ENCODE measurements at regions not wholly inside any gene's neighbourhood (a gene's known extent, or its start where the extent isn't known, plus 50 kb on each side); places are given as distances from the start of the nearest gene placed in this dataset.
A peak's percentile ranks its signal among the peaks of the same experiment; 100 is the strongest.

DNA sequence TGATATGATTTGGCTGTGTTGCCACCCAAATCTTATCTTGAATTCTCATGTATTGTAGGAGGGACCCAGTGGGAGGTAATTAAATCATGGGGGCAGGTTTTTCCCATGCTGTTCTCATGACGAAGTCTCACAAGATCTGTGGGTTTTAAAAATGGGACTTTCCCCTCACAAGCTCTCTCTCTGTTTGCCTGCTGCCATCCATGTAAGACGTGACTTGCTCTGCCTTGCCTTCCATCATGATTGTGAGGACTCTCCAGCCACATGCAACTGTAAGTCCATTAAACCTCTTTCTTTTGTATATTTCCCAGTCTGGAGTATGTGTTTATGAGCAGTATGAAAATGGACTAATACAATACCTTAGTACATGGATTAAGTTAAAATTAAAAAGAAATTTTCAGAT, 1094.7 kb upstream of the SLC39A10 start:
- ChIA-PET POLR2A (no interaction called here), CTCF (no interaction called here)
- Histone ChIP-seq H3K9me3 (ENCODE audit: control extremely low read depth in 1 of 5, control insufficient read depth in 4 of 5, insufficient read depth in 2 of 5, low read depth in 1 of 5, low read length in 4 of 5) (peaks cover 0 to 2% (median 0%) of the 10 kb centered on the region in 5 experiments), H3K27me3 (replicated peaks in 2 of 5; ENCODE audit: control insufficient read depth in 4 of 5, insufficient read depth in 5 of 5, low read length in 4 of 5) (no peaks in the 10 kb centered on the region), H3K4me3 (ENCODE audit: control insufficient read depth in 1 of 7, extremely low read depth in 1 of 7, insufficient read depth in 4 of 7, low read depth in 2 of 7, low read length in 6 of 7) (no peak overlapping the region), H3K36me3 (ENCODE audit: control insufficient read depth in 4 of 4, insufficient read depth in 4 of 4, low read length in 3 of 4) (no peaks in the 10 kb centered on the region), H3K27ac (ENCODE audit: insufficient read depth in 1 of 2, low read depth in 1 of 2, low read length in 2 of 2, poor library complexity in 1 of 2, severe bottlenecking in 2 of 2) (no peak overlapping the region), H3K4me1 (ENCODE audit: control extremely low read depth in 1 of 4, control insufficient read depth in 4 of 4, insufficient read depth in 4 of 4, low read length in 3 of 4) (no peaks in the 10 kb centered on the region)
- no peak for DNase-seq
- WGBS (ENCODE audit: insufficient coverage) = no CpG with 5 or more reads among the region's 2 CpGs

DNA sequence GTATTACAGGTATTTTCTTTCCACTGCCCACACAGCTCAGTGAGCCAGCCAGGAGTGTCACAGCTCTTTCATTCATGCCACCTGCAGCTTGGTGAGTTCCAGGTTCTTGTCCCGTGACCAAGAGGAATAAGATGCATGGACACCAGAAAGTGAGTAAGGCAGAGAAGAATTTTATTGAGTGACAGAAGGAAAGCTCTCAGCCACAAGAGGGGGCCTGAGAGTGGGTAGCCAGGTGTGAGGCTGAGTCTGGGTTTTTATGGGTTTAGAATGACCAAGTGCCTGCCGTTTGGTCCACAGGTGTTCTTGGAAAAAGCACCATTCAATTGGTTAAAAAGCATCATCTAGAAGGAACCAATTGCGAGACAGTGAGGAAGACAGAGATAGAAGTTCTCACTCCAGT, 1097.1 kb upstream of the SLC39A10 start:
- no CpG with 5 or more reads among the region's 3 CpGs for WGBS (ENCODE audit: insufficient coverage)
- Histone ChIP-seq H3K9me3 (ENCODE audit: control extremely low read depth in 1 of 5, control insufficient read depth in 4 of 5, insufficient read depth in 2 of 5, low read depth in 1 of 5, low read length in 4 of 5) (peaks cover 0 to 2% (median 0%) of the 10 kb centered on the region in 5 experiments), H3K27ac (ENCODE audit: insufficient read depth in 1 of 2, low read depth in 1 of 2, low read length in 2 of 2, poor library complexity in 1 of 2, severe bottlenecking in 2 of 2) (no peak overlapping the region), H3K4me1 (ENCODE audit: control extremely low read depth in 1 of 4, control insufficient read depth in 4 of 4, insufficient read depth in 4 of 4, low read length in 3 of 4) (no peaks in the 10 kb centered on the region), H3K4me3 (ENCODE audit: control insufficient read depth in 1 of 7, extremely low read depth in 1 of 7, insufficient read depth in 4 of 7, low read depth in 2 of 7, low read length in 6 of 7) (no peak overlapping the region), H3K36me3 (ENCODE audit: control insufficient read depth in 4 of 4, insufficient read depth in 4 of 4, low read length in 3 of 4) (no peaks in the 10 kb centered on the region), H3K27me3 (replicated peaks in 2 of 5; ENCODE audit: control insufficient read depth in 4 of 5, insufficient read depth in 5 of 5, low read length in 4 of 5) (no peaks in the 10 kb centered on the region)
- ChIA-PET CTCF (no interaction called here), POLR2A (interaction anchor here (1.1 kb wide), 1 partner anchor 8 kb away, joined by 3 read pairs; no protein-coding TSS in a partner anchor)
- no peak for DNase-seq

DNA sequence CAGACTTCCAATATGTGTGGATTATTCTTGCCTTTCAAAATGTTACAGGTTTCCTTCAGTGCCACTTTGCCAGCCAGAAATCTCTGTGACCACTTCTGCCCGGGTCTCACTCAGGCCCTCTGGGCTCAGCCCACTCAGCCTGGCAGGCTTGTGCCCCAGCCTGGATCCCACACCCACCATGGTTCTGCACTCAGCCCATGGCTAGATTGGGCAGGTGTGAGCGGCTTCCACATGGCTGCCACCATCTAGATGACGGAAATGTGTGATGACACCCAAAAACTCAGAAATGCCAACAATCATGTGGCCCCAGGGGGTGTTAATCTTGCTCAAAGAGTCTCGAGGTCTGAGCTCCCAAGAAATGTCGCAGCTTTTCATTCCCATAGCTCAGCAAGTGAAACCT, 1097.5 kb upstream of the SLC39A10 start:
- no peak overlapping the region for H3K4me3 ChIP-seq (ENCODE audit: control insufficient read depth in 1 of 7, extremely low read depth in 1 of 7, insufficient read depth in 4 of 7, low read depth in 2 of 7, low read length in 6 of 7)
- no peak overlapping the region for H3K27ac ChIP-seq (ENCODE audit: insufficient read depth in 1 of 2, low read depth in 1 of 2, low read length in 2 of 2, poor library complexity in 1 of 2, severe bottlenecking in 2 of 2)
- ChIA-PET POLR2A (interaction anchor here (1.1 kb wide), 1 partner anchor 9 kb away, joined by 3 read pairs; no protein-coding TSS in a partner anchor), CTCF (no interaction called here)
- H3K27me3 ChIP-seq (replicated peaks in 2 of 5; ENCODE audit: control insufficient read depth in 4 of 5, insufficient read depth in 5 of 5, low read length in 4 of 5) = no peaks in the 10 kb centered on the region
- H3K9me3 ChIP-seq (ENCODE audit: control extremely low read depth in 1 of 5, control insufficient read depth in 4 of 5, insufficient read depth in 2 of 5, low read depth in 1 of 5, low read length in 4 of 5) = peaks cover 0 to 2% (median 0%) of the 10 kb centered on the region in 5 experiments
- DNase-seq = no peak
- WGBS (ENCODE audit: insufficient coverage) = 98% methylated on average over 5 of the region's 5 CpGs
- no peaks in the 10 kb centered on the region for H3K4me1 ChIP-seq (ENCODE audit: control extremely low read depth in 1 of 4, control insufficient read depth in 4 of 4, insufficient read depth in 4 of 4, low read length in 3 of 4)
- H3K36me3 ChIP-seq (ENCODE audit: control insufficient read depth in 4 of 4, insufficient read depth in 4 of 4, low read length in 3 of 4) = no peaks in the 10 kb centered on the region

DNA sequence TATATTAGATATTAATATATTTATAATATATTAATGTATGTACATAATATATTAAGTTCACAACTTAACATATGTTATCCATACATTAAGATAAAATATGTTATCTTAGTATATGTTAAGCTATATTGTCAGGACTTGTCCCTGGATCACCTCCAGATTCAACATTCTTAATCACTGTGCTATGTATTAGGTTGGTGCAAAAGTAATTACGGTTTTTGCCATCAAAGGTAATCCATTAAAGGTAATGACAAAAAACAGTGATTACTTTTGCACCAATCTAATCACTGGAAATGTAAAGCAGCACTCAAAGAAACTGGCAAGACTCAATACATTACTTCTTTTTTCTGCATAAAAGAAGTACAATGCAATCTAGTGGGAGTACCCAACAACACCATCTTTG, 1099.0 kb upstream of the SLC39A10 start:
- DNase-seq = no peak
- Histone ChIP-seq H3K27me3 (replicated peaks in 2 of 5; ENCODE audit: control insufficient read depth in 4 of 5, insufficient read depth in 5 of 5, low read length in 4 of 5) (no peaks in the 10 kb centered on the region), H3K4me1 (ENCODE audit: control extremely low read depth in 1 of 4, control insufficient read depth in 4 of 4, insufficient read depth in 4 of 4, low read length in 3 of 4) (no peaks in the 10 kb centered on the region), H3K4me3 (ENCODE audit: control insufficient read depth in 1 of 7, extremely low read depth in 1 of 7, insufficient read depth in 4 of 7, low read depth in 2 of 7, low read length in 6 of 7) (no peak overlapping the region), H3K36me3 (ENCODE audit: control insufficient read depth in 4 of 4, insufficient read depth in 4 of 4, low read length in 3 of 4) (no peaks in the 10 kb centered on the region), H3K27ac (ENCODE audit: insufficient read depth in 1 of 2, low read depth in 1 of 2, low read length in 2 of 2, poor library complexity in 1 of 2, severe bottlenecking in 2 of 2) (no peak overlapping the region), H3K9me3 (ENCODE audit: control extremely low read depth in 1 of 5, control insufficient read depth in 4 of 5, insufficient read depth in 2 of 5, low read depth in 1 of 5, low read length in 4 of 5) (peaks cover 0 to 2% (median 0%) of the 10 kb centered on the region in 5 experiments)
- CTCF ChIA-PET = interaction anchor here (0.6 kb wide), 1 partner anchor 305 kb away, joined by 4 read pairs; no protein-coding TSS in a partner anchor
- POLR2A ChIA-PET = no interaction called here
- no CpG with 5 or more reads among the region's 1 CpG for WGBS (ENCODE audit: insufficient coverage)

DNA sequence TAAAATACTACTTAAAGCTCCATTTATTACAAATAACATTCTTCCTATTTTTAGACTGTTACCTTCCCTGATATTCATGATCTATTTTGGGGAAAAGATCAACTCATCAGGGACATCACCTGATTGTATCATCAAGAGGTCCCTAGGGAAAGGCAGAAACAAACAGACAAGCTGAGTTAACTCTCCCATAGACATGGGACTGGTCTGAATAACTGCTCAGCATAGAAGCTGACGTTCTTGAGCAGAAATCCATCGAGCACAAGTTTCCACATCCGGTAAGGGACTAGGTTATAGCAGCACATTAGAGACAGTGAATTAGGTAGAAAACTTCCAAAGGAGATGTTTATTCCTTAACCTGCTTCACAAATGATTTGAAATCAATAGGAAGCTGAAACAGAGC, 1100.4 kb upstream of the SLC39A10 start:
- H3K27ac ChIP-seq (ENCODE audit: insufficient read depth in 1 of 2, low read depth in 1 of 2, low read length in 2 of 2, poor library complexity in 1 of 2, severe bottlenecking in 2 of 2) = no peak overlapping the region
- WGBS (ENCODE audit: insufficient coverage) = 97% methylated on average over 3 of the region's 3 CpGs
- H3K9me3 ChIP-seq (ENCODE audit: control extremely low read depth in 1 of 5, control insufficient read depth in 4 of 5, insufficient read depth in 2 of 5, low read depth in 1 of 5, low read length in 4 of 5) = peaks cover 0 to 2% (median 0%) of the 10 kb centered on the region in 5 experiments
- H3K36me3 ChIP-seq (ENCODE audit: control insufficient read depth in 4 of 4, insufficient read depth in 4 of 4, low read length in 3 of 4) = no peaks in the 10 kb centered on the region
- CTCF ChIA-PET = no interaction called here
- no peak for DNase-seq
- H3K27me3 ChIP-seq (replicated peaks in 2 of 5; ENCODE audit: control insufficient read depth in 4 of 5, insufficient read depth in 5 of 5, low read length in 4 of 5) = no peaks in the 10 kb centered on the region
- POLR2A ChIA-PET = no interaction called here
- no peak overlapping the region for H3K4me3 ChIP-seq (ENCODE audit: control insufficient read depth in 1 of 7, extremely low read depth in 1 of 7, insufficient read depth in 4 of 7, low read depth in 2 of 7, low read length in 6 of 7)
- no peaks in the 10 kb centered on the region for H3K4me1 ChIP-seq (ENCODE audit: control extremely low read depth in 1 of 4, control insufficient read depth in 4 of 4, insufficient read depth in 4 of 4, low read length in 3 of 4)

DNA sequence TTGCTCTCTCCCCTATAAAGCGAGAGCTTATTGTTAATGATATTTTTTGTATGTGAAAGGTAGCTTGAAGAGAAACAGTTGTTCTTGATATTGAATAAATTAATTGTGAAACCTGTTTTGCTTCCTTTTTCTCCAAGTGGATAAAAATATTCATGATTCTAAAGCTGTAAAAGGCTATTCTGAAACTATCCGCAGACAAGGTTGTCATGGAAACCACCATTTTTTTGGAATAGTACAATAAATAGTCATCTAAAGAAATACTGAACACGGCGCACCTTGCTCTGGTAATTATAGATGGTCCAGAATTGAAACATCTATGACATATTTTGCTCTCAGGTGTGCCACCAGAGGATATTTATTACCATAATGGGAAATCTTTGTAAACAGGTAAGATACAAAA, 1103.0 kb upstream of the SLC39A10 start:
- H3K27ac ChIP-seq (ENCODE audit: insufficient read depth in 1 of 2, low read depth in 1 of 2, low read length in 2 of 2, poor library complexity in 1 of 2, severe bottlenecking in 2 of 2) = no peak overlapping the region
- ChIA-PET CTCF (no interaction called here), POLR2A (no interaction called here)
- H3K9me3 ChIP-seq (ENCODE audit: control extremely low read depth in 1 of 5, control insufficient read depth in 4 of 5, insufficient read depth in 2 of 5, low read depth in 1 of 5, low read length in 4 of 5) = no peaks in the 10 kb centered on the region
- H3K36me3 ChIP-seq (ENCODE audit: control insufficient read depth in 4 of 4, insufficient read depth in 4 of 4, low read length in 3 of 4) = no peaks in the 10 kb centered on the region
- DNase-seq = no peak
- 100% methylated on average over 2 of the region's 4 CpGs for WGBS (ENCODE audit: insufficient coverage)
- no peak overlapping the region for H3K4me3 ChIP-seq (ENCODE audit: control insufficient read depth in 1 of 7, extremely low read depth in 1 of 7, insufficient read depth in 4 of 7, low read depth in 2 of 7, low read length in 6 of 7)
- no peaks in the 10 kb centered on the region for H3K27me3 ChIP-seq (replicated peaks in 2 of 5; ENCODE audit: control insufficient read depth in 4 of 5, insufficient read depth in 5 of 5, low read length in 4 of 5)
- H3K4me1 ChIP-seq (ENCODE audit: control extremely low read depth in 1 of 4, control insufficient read depth in 4 of 4, insufficient read depth in 4 of 4, low read length in 3 of 4) = no peaks in the 10 kb centered on the region

DNA sequence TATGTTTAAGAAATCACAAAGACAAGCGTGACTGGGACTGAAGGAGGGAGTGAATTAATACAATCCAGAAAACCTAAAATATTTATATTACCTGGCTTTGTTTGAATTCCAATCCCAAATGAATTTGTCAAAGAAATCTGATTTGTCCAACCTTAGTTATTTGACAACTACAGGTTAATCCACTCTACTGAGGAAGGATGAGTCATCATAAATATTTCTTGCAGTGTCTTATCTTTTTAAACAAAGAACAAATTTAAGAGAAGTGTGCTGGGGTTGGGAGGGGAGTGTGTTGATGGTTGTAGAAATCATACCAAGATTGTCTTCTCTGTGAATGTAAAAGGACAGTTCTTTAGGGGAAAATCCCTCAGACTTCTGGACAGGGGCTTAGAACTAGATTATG, 1106.3 kb upstream of the SLC39A10 start:
- H3K27ac ChIP-seq (ENCODE audit: insufficient read depth in 1 of 2, low read depth in 1 of 2, low read length in 2 of 2, poor library complexity in 1 of 2, severe bottlenecking in 2 of 2) = no peak overlapping the region
- POLR2A ChIA-PET = no interaction called here
- WGBS (ENCODE audit: insufficient coverage) = no CpG with 5 or more reads among the region's 1 CpG
- CTCF ChIA-PET = no interaction called here
- peak in 2 of 3 donors; percentile 10 to 40 for DNase-seq
- no peaks in the 10 kb centered on the region for H3K27me3 ChIP-seq (replicated peaks in 2 of 5; ENCODE audit: control insufficient read depth in 4 of 5, insufficient read depth in 5 of 5, low read length in 4 of 5)
- H3K9me3 ChIP-seq (ENCODE audit: control extremely low read depth in 1 of 5, control insufficient read depth in 4 of 5, insufficient read depth in 2 of 5, low read depth in 1 of 5, low read length in 4 of 5) = no peaks in the 10 kb centered on the region
- H3K4me1 ChIP-seq (ENCODE audit: control extremely low read depth in 1 of 4, control insufficient read depth in 4 of 4, insufficient read depth in 4 of 4, low read length in 3 of 4) = no peaks in the 10 kb centered on the region
- no peak overlapping the region for H3K4me3 ChIP-seq (ENCODE audit: control insufficient read depth in 1 of 7, extremely low read depth in 1 of 7, insufficient read depth in 4 of 7, low read depth in 2 of 7, low read length in 6 of 7)
- no peaks in the 10 kb centered on the region for H3K36me3 ChIP-seq (ENCODE audit: control insufficient read depth in 4 of 4, insufficient read depth in 4 of 4, low read length in 3 of 4)

Data from common myeloid progenitor, CD34-positive (primary cell).